Skeletal muscle cell (primary cell): ENCODE measurements at regions not wholly inside any gene's neighbourhood (a gene's known extent, or its start where the extent isn't known, plus 50 kb on each side); places are given as distances from the start of the nearest gene placed in this dataset.

Experiments used
- DNase-seq: peaks from one replicate; pipeline ENCODE4 v3.0.0-alpha.2; 2010; ENCODE audit warnings: low read depth
- H3K4me3 ChIP-seq: 2 replicates; pipeline ENCODE4 v1.5.1; 2011; ENCODE audit warnings: low read depth, mild to moderate bottlenecking, control low read depth, low read length, moderate library complexity

DNA sequence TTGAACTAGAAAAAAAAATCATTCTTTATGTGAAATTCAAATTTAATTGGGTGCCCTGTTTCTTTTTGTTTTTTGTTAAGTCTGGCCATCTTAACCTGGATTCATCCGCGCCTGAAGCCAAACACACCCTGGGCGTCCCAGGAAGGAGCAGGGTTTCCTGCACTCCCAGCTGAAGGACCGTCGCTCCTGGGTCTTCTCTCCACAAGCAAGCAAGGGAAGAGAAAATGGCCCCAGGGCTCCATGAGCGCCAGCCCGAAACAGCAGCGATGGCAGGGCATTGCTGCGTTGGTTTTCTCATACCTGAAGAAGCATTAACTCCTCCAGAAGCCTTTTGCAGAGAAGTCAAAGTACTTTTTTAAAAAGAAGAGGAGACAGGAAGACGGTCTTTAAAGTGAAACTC is 105.4 kb upstream of the AFDN start:
- DNase-seq: no peak
- no peak overlapping the region for H3K4me3 ChIP-seq

DNA sequence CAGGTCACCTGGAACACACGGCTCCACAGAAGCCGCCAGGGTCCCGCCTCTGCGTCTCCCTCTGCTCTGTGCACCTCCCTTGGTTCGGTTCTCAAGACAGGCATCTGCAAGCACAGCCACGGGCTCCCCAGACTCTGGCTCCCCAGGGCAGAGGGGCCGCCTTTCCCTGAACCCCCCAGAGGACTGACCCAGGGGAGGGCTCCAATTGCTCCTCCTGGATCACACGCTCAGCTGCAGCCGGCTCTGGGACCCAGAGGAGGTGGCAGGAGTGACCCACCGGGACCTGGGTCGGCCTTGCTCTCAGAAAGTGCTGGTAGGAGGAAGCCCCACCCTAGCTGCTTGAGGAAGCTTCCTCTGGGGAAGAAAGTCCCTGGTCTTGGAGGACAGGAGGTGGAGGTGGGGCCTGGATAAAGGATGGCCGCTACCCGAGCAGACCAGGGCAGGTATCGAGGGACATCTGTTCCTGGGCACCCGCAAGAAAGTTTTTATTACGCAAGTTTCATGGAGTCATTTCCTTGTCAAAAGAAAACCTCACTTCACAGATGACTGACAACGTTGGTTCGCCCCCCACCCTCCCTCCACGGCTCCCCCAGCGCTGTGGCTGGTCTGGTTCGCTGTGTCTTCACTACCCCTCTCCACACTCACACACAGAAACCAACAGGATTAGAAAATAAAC is 103.9 kb upstream of the AFDN start:
- no peak for DNase-seq

DNA sequence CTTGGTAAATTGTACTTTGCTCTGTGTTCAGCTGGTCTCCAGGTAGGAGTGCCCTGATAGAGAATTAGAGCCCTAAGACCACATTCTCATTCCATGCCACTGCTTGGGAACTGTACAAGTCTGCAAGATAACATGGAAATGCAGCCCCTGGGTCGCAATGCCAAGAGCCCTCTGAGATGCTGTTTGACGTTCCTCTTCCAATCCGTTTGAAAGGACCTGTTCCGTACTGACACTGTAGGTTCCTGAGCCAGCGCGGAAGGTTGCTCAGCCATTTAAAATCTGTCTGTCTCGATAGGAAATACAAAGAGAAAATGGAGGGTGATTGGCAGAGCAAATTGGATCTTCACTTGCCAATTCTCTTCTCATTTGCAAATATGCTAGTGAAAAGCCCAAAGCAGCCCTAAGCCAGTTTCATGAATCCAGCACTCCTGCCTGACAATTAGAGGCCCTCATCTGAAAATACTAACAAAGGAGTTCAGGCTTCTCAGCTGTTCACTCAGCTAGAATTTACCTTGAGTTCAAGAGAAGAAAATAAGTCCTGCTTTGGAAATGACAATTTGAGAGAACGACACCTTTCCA is 100.6 kb upstream of the AFDN start:
- no peak overlapping the region for H3K4me3 ChIP-seq
- no peak for DNase-seq

More for the DNA sequence above, 103.9 kb upstream of the AFDN start:
- no peak overlapping the region for H3K4me3 ChIP-seq

DNA sequence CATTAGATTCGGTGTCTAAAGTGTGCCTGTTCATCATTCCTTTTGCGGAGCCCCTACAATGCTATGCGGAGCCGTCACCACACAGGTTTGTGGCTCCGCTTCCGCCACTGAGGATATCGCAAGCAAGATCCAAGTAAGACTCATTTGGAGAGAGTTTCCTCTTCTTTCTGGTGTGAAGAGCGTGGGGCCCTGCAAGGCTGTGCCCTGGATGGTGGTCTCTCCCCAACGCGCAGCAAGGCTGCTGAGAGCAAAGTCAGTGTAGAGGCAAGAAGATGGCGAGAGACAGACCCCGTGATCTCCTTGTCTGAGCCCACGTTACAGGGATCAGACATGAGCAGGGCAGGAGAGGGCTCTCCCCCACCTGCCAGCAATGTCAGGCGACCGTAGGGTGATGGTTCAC is 96.3 kb upstream of the AFDN start:
- DNase-seq: no peak
- H3K4me3 ChIP-seq: no peak overlapping the region

DNA sequence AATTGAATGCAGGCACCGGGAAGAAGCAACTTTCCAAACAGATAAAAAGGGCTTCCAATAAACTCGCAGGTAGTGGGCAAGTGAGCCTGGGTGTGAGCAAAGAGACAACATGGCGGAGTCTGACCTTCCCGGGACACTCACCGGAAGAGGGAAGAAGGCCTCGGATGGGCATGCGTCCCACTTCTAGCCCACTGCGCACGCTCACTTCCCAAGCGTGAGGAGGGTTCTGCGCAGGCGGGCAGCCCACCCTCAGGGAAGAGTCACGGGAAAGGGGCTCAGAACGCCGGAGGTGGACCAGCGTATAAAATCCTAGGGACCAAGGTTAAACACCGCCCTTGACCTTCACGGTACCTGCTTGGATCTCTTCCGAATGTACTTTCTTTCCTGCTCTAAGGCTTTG is 95.5 kb upstream of the AFDN start:
- no peak overlapping the region for H3K4me3 ChIP-seq
- DNase-seq: no peak

DNA sequence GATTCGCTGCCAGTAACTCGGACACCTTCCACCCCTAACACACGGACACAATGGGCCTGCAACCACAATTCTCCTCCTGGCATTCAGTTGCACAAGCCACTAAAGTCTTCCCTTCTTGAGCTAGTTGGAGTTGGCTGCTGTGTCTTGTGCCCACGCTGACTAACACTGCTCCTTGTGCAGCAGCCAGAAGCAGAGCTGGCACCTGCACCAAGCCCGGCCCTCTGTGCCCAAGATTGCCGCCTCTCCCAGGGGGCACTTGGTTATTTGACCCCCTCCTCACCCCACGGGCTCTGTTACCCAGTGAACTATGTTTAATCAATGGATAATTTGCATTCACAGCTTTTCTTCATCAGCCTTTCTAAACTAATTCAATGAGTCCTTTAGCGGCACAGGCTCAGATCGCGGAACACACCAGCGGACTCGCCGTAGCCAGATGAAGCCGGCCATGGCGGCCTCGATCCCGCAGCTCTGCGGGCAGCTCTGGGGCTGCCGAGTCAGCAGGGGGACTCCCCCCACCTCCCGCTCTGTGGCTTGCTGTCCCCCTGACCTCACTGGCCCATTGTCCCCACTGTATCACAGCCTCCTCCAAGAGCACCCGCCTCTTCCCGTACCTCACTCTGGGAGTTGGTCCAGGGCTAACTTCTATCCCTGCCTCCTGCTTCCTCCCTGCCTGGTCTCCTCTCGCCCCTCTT is 94.8 kb upstream of the AFDN start:
- H3K4me3 ChIP-seq: no peak overlapping the region
- no peak for DNase-seq

DNA sequence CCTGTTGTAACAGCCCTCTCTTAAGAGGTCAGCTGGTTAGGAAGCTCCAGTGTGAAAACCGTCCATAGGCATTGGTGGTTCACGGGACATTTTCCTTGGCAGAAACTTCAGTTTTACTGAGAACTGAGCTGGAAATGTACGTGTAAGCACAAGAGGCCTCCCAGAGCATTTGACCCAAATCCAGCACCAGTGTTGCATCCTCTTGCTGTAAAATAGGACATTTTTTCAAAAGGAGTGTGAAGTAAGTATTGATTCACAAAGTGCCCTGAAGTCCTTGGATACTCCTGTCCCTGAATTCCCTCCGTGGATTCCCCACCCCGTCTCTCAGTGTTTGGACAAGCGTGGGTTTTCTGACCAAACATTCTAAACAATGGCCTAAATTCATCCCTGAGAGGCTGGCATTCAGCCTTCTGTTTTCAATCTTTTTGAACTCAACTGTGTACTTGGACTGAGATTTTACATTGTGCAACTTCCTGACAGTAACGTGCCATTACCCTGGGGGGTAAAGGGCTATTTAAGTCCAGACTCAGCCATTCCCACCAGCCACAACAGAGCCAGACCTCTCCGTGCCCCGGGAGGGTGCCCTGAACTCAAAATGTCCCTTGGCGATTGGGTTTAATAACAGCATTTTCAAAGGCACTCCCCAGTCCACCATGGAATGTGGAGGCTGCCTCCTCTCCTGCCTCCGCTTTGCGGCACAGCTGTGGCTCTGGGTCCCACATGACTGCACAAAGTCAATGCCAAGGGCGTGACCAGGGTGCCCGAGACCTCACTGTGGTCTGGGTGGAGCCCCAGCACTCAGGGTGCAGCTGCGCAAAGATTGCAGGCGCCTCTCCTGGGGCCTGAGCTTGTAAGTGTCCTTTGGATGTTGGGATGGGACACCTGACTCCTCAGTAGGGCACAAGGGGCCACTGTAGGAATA is 92.7 kb upstream of the AFDN start:
- H3K4me3 ChIP-seq: no peak overlapping the region
- DNase-seq: no peak

DNA sequence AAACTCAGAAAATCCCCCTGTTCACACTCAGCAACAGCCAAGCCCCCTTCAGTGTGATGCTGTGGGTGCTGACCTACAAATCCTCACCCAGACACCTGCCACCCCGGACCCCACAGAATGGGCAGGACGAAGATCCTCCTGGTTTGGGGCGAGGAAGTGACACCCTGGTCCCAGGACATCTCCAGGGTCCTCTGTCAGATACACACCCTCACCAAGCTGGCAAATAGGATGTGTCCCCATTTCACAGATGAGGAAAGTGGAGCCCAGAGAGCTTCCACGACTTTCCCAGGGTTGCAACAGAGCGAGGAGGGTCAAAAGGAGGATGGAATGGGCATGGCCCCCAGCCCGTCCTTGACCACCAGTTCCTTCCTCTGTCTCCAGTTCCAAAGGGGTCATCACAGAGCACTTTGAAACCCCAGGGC is 92.0 kb upstream of the AFDN start:
- no peak overlapping the region for H3K4me3 ChIP-seq
- no peak for DNase-seq

DNA sequence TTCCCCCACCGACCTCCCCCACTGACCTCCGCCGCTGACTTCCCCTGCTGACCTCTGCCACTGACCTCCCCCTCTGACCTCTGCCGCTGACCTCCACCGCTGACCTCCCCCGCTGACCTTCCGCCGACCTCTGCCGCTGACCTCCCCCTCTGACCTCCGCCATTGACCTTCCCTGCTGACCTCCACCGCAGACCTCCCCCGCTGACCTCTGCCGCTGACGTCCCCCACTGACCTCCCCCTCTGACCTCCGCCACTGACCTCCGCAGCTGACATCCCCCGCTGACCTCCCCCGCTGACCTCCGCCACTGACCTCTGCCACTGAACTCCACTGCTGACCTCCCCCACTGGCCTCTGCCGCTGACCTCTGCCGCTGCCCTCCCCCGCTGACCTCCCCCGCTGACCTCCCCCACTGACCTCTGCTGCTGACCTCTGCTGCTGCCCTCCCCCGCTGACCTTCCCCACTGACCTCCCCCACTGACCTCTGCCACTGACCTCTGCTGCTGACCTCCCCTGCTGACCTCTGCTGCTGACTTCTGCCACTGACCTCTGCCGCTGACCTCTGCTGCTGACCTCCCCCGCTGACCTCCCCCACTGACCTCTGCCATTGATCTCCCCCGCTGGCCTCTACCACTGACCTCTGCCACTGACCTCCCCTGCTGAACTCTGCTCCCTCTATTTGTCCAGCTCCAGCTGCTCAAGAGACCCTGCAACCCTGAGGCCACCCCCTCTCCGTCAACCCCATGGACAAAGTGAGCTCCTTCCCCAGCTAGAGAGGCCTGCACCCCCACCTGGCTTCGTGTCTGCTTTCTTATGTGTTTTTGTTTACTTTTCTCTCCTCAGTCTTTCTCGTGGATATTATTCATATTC is 91.4 kb upstream of the AFDN start:
- DNase-seq: no peak
- no peak overlapping the region for H3K4me3 ChIP-seq

DNA sequence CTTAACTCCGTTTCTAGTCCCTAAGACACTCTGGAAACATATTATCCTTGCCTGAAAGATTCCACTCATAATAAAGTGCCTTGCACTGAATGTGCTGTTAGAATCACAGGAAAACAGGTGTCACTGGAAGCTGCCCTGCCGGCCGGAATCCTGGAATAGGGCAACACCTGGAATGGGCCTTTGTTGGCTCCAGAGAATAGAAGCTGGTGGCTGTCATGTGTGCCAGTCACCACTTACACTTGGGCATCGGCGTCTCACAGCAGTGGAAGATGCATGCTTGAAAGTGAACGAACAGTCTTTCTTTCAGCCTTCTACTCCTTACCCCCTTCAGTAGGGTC is 90.8 kb upstream of the AFDN start:
- no peak for DNase-seq
- H3K4me3 ChIP-seq: no peak overlapping the region

DNA sequence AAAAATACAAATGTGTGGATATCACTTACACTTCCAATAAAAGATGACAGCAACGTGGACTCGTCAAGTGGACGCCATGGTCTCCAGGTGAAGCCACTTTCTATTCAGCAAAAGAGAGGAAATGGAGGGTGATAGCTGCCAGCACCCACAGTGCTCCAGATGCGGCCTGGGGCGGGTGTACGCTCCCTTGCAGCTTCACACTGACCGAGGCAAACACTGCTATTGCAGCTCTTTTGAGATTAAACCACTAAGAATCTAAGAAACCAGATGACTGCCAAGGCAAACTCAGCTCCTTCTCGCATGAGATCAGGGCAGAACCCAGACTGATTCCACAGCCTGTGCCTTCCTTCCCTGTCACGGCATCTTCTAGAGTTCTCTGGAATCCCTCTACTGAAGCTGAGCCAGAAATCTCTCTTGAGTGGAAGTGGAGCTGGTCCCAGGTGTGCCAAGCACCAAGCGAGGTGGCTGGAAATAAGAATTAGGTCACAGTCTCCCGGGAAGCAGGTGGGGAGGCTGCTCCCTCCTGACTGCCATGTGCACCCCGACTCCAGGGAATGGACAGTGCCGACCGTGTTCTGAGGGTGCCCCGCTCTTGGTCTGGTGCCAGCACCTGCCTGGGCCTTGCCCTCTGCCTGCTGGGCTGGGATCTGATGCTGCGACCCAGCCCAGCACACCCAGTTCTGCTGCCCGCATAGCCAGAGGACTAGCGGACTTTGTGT is 90.1 kb upstream of the AFDN start:
- DNase-seq: no peak

DNA sequence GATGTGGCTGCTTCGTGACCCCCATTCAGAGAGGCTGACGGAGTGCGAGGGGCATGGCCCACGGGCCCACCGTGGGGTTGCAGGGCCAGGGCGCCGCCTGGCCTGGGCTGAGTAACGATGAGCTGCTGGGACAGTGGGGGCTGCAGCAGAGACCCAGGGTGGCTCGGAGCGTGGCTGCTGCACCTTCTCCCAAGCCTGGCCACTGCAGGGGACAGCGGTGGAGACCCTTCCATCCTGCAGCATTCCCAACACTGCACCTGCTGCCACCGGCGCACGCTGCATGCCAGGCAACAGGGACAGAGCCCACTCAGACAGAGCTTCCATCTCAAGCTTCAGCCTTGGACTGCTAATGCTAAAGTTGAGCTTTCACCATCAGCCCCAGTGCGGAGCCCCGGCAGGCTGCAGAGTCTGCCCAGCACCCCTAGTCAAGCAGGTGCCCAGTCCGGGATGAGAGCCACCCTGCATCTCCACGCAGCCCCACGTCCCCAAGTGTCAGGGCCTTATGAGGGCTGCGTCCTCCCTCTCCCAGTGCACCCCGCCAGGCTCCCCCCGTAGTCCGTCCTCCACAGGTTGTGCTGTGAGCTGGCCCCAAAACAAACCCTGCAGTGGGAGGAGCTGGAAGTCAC is 89.4 kb upstream of the AFDN start:
- no peak for DNase-seq
- H3K4me3 ChIP-seq: no peak overlapping the region

More for the DNA sequence above, 90.1 kb upstream of the AFDN start:
- H3K4me3 ChIP-seq: no peak overlapping the region

DNA sequence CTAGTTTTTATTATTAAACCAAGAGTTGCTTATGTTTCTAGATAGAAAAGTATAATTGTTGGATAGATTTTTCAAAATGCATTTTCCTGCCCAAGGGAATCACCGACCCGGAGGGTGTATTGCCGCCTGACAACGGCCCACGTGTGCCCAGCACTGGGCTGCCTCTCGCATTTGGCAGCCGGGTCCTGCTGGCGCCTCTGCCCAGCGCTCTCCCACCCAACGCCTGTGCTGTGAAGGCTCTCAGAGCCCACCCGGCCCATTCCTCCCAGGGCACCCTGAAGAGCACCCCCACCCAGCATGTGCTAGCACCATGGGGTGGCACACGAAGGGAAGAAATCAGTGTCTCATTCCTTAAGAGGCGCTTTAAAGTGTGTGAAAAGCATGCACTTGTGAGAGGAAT is 88.3 kb upstream of the AFDN start:
- H3K4me3 ChIP-seq: no peak overlapping the region
- no peak for DNase-seq

DNA sequence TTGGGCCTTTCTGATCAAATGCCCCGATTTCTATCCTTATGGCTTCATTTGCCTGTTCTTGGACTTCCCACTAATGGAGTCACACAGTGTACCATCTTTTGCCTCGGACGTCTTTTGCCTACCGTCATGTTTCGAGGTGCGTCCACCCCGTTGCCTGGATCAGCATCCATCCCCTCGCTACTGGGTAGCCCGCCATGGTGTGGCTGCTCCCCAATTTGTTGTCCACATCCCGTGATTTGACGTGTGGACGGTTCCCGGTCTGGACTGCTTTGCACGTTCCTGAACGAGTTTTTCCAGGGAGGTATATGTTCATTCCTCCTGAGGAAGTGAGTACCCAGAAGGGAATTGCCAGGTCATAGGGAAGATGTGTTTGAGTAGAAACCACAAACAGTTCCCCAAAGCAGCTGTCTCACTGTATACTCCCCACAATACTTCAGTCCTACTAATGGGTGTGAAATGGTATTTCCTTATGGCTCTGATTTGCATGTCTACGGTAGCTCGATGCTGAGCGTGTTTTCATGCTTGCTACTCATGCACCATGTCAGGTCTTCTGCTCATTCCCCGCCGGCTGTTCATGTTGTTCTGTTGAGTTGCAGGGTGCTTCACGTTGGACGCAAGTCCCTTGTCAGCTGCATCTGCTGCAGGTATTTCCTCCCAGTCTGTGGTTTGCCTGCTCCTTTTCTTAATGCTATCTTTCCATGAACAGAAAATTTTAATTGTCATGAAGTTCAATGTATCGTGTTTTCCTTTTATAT is 86.8 kb upstream of the AFDN start:
- DNase-seq: no peak
- no peak overlapping the region for H3K4me3 ChIP-seq

DNA sequence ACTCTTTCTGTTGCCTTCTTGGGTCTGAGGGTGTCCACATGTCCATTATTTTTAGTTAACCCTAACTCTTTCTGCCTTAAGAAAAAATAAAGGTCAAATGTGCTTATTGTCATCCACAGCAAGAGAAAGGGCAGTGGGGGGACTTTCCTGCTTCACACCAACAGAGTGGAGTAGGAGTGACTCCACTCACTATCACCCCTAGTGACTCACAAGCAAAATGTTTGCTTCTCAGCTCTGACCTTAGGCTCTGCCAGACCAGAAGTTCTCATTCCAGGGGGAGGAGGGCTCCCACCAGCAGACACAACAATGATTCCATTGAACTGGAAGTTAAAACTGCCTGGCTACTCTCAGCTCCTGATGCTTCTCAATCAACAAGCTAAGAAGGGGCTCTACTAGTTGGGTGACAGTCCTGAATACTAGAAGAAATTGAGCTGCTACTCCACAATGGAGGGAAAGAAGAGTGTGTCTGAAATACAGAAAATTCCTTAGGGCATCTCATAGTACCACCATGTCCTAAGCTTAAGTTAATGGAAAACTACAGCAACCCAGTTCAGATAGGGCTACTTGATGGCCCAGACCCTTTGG is 83.9 kb upstream of the AFDN start:
- no peak overlapping the region for H3K4me3 ChIP-seq
- DNase-seq: no peak

DNA sequence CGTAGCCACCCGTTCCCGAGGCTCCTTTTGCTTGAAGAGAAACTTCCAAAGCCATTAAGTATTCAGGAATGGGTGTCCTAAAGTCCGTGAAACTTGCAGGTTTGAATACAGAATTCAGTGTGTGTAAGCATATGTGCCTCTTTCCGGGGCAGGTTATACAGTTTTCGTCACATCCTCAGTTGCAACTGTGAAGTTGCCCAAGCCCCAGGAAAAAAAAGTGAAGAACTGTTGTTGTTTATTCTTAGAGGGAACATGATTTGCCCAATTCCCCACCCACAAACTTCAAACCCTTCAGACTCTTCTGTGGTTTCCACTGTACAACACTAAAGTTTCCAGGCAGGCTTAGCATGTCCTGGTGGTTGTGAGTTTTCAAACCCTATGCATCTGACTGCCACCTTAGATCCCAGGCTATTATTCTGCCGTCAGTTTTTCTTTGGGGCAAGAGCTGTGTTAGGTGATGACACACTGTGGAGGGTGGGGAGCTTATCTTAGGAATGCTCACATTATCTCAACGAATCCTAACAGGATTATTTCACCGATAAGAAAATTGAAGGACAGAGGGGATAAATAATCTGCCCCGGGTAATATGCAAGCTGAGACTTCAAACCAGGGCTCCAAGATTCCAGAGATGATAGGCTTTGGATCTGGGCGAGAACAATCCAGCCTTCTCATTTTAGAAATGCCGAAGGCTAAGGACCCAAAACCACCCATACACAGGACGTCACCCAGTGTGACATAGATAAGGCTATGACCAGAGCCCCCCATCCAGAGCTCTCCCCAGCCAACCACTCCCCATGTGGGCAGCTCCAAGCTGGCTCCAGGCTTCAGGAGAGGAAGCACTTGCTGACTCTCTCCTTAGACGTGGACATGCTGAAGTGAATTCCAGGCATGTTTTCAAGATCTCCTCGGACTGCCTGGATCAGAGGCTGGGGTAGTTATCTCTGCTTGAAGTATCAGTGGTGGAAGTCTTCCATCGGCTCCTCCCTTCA is 81.7 kb upstream of the AFDN start:
- DNase-seq: no peak
- H3K4me3 ChIP-seq: no peak overlapping the region
